ENCODE measurements at regions not wholly inside any gene's neighbourhood (a gene's known extent, or its start where the extent isn't known, plus 50 kb on each side); places are given as distances from the start of the nearest gene placed in this dataset.

DNA sequence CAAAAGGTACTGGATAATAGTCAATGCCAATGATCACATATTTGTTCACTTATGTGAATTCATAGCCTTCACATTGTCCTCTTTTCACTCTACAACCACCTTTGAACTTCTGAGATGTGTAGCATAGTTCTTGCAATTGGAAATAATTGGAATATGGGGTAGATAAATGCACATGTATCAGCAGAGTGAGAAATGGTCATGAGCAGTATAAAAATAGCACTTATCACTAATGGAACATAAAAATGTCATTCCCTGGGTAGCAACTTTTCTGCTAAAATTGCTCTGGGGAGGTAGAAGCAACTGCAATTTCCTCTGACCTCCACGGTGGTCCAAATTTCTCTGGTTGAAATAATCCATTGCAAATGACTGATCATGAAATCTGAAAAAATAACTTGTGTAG is 1785.7 kb upstream of the FLRT2 start:
- no peak for DNase-seq

- DNase-seq = no peak
These were observed 1785.1 kb upstream of the FLRT2 start for GRCh38 chr14:83744891-83745290.

GRCh38 chr14:83746336-83746735 is 1783.6 kb upstream of the FLRT2 start:
- no peak for DNase-seq

DNA sequence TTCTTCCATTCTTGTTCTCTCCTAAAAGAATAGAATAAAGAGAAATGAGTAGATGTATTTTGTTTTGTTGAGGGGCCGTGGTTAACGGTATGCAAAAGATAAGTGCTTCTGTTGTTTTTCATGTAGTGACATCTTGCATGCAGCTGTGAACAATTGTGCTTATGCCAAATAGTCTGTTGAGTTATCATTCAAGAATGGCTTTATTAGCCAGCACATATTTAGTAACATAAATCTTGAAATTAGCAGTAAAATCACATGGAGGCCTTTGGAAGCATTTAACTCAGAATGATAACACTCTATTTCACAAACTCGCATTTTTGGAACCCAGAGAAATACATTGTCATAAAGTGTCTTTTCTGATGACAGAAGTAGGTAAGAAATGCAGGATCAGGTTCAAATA is 1772.0 kb upstream of the FLRT2 start:
- DNase-seq = no peak

DNA sequence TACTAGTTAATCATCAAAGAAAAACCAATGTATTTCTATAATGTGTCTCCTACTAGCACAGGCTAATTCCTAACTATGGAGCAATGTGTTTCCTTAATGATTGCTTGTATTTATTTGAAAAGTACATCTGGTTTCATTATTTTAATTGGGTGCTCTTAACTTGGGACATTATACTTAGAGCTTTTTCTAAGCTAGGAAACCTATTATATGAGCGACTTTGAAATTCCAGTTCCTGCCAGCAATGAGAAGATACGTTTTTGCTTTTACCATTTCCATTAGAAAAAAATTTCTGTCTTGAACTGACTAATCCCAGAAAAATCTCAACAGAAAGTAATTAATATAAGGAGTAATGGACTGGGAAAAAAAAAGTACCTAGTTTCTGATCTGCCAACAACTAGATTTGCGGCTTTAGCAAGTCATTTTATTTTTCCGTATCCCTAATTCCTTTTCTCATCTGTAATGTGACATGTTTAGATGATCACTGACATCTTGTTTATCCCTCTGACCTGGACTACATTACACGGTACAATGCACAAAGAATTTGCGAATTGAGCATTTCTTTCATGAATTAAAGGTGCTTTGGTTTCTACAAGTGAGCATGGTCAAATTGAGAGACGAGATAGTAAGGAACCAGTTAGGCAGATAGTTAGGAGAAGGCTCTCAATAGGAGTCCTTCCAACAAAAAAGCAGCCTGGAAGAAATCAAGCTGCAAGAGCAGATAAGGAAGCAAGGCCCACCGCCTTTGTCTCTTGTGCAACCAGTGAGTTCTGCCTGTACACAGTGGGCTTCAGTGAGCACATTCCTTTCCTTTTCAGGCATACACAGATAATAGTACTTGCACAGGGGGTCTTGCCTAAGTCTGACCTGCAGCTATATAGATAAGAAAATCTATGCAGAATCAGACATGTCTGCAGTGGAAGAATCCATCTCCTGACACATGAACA is 1765.0 kb upstream of the FLRT2 start:
- no peak for DNase-seq

DNA sequence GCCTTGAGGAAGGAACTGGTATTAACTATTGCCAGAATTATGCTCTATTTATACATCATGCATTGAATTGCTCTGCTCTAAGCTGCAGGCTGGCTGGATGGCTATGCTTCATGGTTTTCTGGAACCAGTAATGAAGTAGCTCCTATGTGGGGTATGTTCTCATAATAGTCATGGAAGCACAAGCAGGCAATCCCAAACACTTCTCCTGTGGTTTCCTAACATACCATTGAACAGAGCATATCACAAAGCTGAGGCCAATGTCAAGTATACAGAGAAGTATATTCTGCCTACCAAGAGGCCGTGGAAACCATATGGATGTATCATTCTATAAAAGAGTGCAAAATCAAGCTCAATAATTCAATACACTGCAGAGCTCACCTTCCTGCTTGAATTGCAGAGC is 1752.4 kb upstream of the FLRT2 start:
- DNase-seq = no peak

- DNase-seq = no peak
These were observed 1750.7 kb upstream of the FLRT2 start for GRCh38 chr14:83779266-83779665.

- no peak for DNase-seq
These were observed 1749.6 kb upstream of the FLRT2 start for GRCh38 chr14:83780321-83780720.

GRCh38 chr14:83798421-83798820 is 1731.5 kb upstream of the FLRT2 start:
- no peak for DNase-seq

DNA sequence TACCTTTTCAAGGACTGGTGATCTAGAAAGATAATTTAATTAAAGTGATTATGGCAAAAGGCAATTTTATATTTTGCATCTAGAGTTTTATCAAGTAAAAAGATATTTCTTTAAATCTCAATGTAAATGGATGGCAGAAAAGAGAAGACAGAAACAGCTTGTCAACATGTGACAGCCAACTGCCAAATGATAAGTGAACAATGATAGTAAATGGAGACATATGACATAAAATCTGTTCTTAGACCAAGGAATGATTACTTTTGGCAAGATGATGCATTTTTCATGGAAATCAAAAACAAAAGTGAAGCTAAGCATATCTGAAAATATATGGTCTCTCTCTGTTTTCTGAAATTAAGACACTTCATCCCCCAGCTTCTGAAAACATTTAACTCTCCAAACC is 1730.7 kb upstream of the FLRT2 start:
- DNase-seq = no peak

DNA sequence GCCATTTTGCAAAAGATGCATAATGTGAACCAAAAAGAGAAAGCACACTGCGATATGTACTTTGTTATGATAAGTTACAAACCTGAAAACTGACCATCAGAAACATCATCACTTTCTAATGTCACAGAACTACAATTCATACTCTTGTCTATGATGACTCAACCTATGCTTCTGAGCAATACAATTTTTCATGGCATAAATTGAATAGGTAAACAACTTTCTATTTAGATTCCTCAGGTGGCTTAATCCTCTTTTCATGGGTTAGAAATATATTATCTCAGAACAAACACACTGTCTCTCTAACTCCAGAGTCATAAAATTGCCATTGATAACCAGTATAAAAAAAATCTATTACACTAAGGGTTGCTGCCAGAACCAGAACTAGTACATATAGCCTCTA is 1715.0 kb upstream of the FLRT2 start:
- no peak for DNase-seq

DNA sequence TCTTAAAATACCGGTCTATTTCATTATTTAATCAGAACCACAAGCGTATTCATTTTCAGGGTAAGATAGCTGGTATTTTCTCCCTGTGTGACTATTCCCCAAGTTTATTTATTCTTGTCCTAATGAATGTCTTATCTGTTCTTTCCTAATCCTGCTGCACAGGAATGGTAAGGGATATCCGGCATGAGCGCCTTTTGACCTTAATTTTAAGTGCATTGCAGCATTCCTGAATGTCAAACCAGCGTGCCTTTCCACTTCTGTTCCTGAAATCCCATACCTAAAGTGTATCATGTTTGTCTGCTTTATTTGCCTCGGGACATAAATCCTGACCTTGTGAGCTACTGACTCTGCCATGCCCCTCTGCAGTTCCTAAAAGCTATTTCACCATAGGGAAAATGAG is 1713.2 kb upstream of the FLRT2 start:
- no peak for DNase-seq

- DNase-seq = no peak
These were observed 1704.1 kb upstream of the FLRT2 start for GRCh38 chr14:83825843-83826242.

GRCh38 chr14:83826838-83827237 is 1703.1 kb upstream of the FLRT2 start:
- no peak for DNase-seq

DNA sequence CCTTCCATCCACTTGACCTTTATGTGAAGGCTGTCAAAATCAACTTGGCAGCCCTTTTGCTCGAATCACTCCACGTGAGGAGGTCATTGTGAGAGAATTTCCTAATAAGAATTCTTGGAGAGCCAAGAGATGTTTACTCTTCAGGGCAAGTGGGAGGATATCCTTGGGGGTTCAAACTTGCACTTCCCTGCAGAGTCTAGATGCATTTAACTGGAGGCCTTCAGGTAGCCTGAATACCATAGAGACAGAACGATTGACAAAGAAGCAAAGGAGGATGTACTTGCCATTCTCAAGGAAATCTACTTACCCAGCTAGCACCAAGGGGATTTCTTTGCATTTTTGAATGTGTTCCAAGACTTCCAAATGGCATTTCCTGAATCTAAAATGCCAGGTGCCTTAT is 1702.6 kb upstream of the FLRT2 start:
- no peak for DNase-seq

DNA sequence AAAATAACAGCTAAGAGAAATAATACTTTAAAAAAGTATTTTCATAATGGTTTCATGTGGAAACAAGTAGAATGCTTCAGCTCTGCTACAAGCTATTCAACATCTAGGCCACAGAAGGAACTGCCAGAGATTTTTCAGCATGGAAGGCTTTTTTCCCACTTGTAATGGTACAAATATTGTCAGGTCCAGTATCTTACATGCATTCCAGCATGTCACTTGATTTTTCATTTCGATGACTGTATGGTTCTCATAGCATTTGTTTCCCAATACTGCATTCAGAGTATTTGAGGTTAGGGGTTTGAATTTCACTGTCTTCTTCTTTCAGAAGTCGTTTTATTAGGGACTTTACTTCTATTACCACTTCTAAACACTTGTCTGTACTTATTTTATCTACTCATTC is 1701.5 kb upstream of the FLRT2 start:
- no peak for DNase-seq

DNA sequence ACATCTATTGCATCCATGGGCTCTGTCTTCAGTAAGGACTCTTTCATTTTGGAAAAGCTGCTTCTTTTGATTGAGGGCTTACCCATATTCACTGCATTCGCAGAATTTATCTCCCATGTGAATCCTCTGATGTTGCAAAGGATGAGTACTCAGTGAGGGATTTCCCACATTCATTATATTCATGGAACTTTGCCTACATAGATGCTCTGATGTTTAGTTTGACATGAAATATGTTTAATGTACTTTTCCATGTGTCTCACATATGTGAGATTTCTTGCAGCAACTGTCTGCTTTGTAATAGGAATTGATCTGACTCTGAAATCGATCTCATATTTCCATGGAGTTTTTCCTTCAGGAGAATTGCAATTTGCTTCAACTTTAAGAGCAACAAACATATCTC is 1699.6 kb upstream of the FLRT2 start:
- no peak for DNase-seq

DNA sequence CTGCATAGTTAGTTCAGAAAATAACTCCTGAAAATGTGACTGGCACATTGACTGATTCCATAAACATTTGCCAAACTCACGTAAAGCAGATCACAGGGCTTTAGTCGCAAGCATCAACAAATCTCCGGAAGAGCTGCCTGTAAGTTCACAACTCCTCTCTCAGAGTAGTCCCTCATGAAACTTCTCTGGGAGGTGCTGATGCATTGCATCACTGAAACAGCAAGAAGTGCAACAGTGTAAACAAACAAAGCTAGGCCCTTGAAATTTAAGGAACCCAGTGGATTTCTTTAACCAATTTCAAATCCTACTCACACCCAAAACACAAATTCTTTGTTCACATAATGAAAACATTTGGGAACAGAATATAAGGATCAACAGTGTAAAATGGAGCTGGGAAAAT is 1691.7 kb upstream of the FLRT2 start:
- DNase-seq = no peak

GRCh38 chr14:83842547-83842946 is 1687.4 kb upstream of the FLRT2 start:
- no peak for DNase-seq

DNA sequence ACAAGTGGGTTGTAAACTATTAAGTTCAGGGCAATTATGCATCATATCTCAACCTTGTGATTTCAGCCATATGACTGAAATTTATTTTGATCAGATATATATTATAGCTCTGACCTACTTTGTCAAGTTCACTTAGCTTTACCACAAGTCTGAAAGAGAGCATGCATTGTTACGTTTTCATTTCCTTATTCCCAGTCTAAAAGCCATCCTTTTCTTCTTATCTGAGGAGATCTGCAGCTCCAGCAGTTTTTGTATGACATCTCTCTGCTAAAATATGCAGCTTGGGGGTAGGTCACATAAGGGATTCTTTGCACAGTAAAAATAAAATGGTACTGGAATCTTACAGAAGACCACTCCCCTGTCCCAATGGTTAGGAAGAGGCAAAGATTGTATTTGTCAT is 1682.8 kb upstream of the FLRT2 start:
- DNase-seq = no peak

DNA sequence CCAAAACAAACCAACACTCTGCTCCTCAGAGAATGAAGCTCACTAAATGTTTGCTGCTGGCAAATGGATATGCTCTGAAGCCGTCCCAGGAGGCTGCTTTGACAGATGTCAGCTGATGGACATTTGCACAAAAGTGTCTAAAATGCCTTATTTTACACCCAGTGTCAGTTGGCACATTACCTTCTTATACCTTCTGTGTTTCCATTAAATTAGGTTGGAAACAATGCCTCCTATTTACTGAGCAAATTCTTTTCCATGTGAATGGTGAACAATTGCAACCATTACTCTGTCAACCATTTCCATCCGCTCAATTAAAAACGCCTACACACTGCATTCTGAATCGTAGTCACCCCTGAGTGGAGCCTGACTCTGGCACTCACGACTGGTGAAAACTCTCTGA is 1679.9 kb upstream of the FLRT2 start:
- no peak for DNase-seq

DNA sequence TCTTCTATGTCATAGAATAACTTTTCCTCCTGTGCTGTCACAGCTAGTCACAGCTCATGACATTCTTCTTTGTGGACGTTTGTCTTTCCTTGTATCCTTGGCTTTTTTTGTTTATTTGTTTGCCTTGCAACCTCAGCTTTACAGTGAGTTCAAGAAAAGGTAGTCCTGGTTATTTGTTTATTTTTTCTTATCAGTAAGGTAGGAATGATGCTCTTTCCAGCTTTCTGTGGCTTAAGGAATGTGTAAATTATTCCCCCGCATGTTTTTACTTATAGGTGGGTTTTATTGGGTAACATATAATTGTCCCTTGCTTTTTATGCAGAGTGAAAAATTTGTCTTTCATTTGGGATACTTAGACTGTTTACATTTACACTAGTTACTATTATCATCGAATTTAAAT is 1673.6 kb upstream of the FLRT2 start:
- DNase-seq = no peak

GRCh38 chr14:83860631-83861155 is 1669.3 kb upstream of the FLRT2 start:
- no peak for DNase-seq

- no peak for DNase-seq
These were observed 1666.7 kb upstream of the FLRT2 start for GRCh38 chr14:83863042-83863774.
